ENCODE measurements at regions not wholly inside any gene's neighbourhood (a gene's known extent, or its start where the extent isn't known, plus 50 kb on each side); places are given as distances from the start of the nearest gene placed in this dataset.

DNA sequence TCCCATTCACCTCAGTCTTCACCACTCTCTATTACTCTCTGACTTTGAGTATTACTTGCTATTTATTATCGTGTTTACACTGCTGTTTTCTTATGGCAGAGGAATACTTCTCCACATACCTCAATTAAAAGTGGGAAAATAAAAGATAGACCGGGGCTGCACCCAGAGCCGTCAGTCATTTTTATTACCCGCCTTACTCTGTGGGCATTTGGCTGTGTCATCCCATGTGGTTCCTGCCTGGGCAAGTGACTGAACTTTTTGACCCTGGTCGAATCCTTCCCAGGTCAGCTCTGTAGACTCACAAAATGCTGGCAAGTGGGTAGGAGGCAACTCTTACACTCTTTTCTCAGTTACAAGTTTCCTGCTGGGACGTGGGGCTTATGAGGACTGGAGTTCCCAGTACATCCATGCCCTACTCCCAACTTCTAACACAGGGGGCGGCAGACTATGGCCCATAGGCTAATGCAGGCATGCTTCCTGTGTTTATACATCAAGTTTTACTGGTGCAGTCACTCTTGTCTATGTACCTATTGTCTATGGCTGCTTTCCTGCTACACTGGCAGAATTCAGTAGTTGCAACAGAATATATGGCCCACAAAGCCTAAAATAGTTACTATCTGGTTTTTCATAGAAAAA lies 69.5 kb upstream of the KCND3 start:
- TF ChIP-seq, protein P1, sequence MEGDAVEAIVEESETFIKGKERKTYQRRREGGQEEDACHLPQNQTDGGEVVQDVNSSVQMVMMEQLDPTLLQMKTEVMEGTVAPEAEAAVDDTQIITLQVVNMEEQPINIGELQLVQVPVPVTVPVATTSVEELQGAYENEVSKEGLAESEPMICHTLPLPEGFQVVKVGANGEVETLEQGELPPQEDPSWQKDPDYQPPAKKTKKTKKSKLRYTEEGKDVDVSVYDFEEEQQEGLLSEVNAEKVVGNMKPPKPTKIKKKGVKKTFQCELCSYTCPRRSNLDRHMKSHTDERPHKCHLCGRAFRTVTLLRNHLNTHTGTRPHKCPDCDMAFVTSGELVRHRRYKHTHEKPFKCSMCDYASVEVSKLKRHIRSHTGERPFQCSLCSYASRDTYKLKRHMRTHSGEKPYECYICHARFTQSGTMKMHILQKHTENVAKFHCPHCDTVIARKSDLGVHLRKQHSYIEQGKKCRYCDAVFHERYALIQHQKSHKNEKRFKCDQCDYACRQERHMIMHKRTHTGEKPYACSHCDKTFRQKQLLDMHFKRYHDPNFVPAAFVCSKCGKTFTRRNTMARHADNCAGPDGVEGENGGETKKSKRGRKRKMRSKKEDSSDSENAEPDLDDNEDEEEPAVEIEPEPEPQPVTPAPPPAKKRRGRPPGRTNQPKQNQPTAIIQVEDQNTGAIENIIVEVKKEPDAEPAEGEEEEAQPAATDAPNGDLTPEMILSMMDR (IDR thresholded peaks at IDR 0.05 in 8 of 11, conservative IDR thresholded peaks at IDR 0.05 in 3 of 11), result no peak
- TF ChIP-seq POLR2A (IDR thresholded peaks at IDR 0.05), result no peak
